Endothelial cell of umbilical vein (primary cell): ENCODE measurements at regions not wholly inside any gene's neighbourhood (a gene's known extent, or its start where the extent isn't known, plus 50 kb on each side); places are given as distances from the start of the nearest gene placed in this dataset.

Experiments
- BruUV-seq: library from RNA; stranded (reverse); fragments of 400-500 nt; replicated peaks from 2 replicates; lab custom pipeline; 2021; lab: Mats Ljungman, UMichigan
- CTCF ChIA-PET: fragments of 300-600, 350-600 bp; sonication (Branson Sonifier 250); formaldehyde crosslinking; loops from one replicate; lab custom pipeline; 2021; ENCODE audit warnings: antibody characterized with exemption, inconsistent platforms; lab: Charles Lee
- POLR2A ChIA-PET: fragments of 300-600, 350-600 bp; sonication (Branson Sonifier 250); formaldehyde crosslinking; loops from one replicate; lab custom pipeline; 2021; ENCODE audit warnings: antibody characterized with exemption, inconsistent platforms; lab: Charles Lee
- DNase-seq: peaks from one replicate; pipeline ENCODE4 v3.0.0-alpha.2; 2011; ENCODE audit warnings: low read depth, low spot score
- FAIRE-seq: peaks from 2 replicates; lab custom pipeline; 2011; peaks lifted over from hg19 to GRCh38; lab: Jason Lieb, UNC
- H2AFZ ChIP-seq: 2 replicates; pipeline ENCODE4 v1.6.0; 2012; ENCODE audit warnings: low read depth, low read length, control low read depth, inconsistent platforms
- H3K27ac ChIP-seq: 2 replicates; pipeline ENCODE4 v1.5.1; 2011; ENCODE audit warnings: low read depth, mild to moderate bottlenecking, control low read depth, low read length, moderate library complexity; ENCODE audit not compliant: insufficient read depth
- H3K27me3 ChIP-seq, 2 experiments: 2 replicates each; pipeline versions ENCODE4 v1.6.0 to v1.6.1; 2011; ENCODE audit warnings: low read length in 2 of 2, mixed read lengths in 1 of 2; ENCODE audit not compliant: control insufficient read depth in 2 of 2, insufficient read depth in 2 of 2
- H3K36me3 ChIP-seq, 2 experiments: 2 replicates in 1 of 2; 3 replicates in 1 of 2; pipeline ENCODE4 v1.5.1; 2011; ENCODE audit warnings: low read length in 2 of 2, mild to moderate bottlenecking in 1 of 2, moderate library complexity in 1 of 2; ENCODE audit not compliant: control insufficient read depth in 2 of 2, insufficient read depth in 2 of 2; ENCODE audit errors: extremely low read depth in 1 of 2
- H3K4me1 ChIP-seq: 3 replicates; pipeline ENCODE4 v1.5.1; 2011; ENCODE audit warnings: mild to moderate bottlenecking, low read length; ENCODE audit not compliant: control insufficient read depth, insufficient read depth; ENCODE audit errors: extremely low read depth
- H3K4me2 ChIP-seq: 2 replicates; pipeline ENCODE4 v1.6.1; 2011; ENCODE audit warnings: low read length, control low read depth, mixed read lengths; ENCODE audit not compliant: insufficient read depth
- H3K4me3 ChIP-seq, 3 experiments: fragments of 200-600 bp in 1 of 3; sonication (generic), shearing (Covaris generic) in 1 of 3; replicated peaks in 1 of 3; 2 replicates each; pipeline ENCODE4 v1.5.1; 2011 to 2016; ENCODE audit warnings: control low read depth in 3 of 3, low read length in 3 of 3, mild to moderate bottlenecking in 2 of 3, inconsistent platforms in 1 of 3, low read depth in 1 of 3, moderate library complexity in 1 of 3; ENCODE audit not compliant: insufficient read depth in 1 of 3
- H3K79me2 ChIP-seq: 2 replicates; pipeline ENCODE4 v1.6.0; 2012; ENCODE audit warnings: low read length, inconsistent platforms; ENCODE audit not compliant: control insufficient read depth, insufficient read depth
- H3K9ac ChIP-seq: replicated peaks from 2 replicates; pipeline ENCODE3; 2011; ENCODE audit warnings: low read length, control low read depth; ENCODE audit not compliant: insufficient read depth; ENCODE audit errors: extremely low read depth
- H3K9me1 ChIP-seq: replicated peaks from 3 replicates; pipeline ENCODE4 v1.6.0; 2011; ENCODE audit warnings: mild to moderate bottlenecking, low read length; ENCODE audit not compliant: control insufficient read depth, insufficient read depth; ENCODE audit errors: extremely low read depth
- H3K9me3 ChIP-seq: replicated peaks from 2 replicates; pipeline ENCODE4 v1.5.1; 2012; ENCODE audit warnings: low read length, inconsistent platforms; ENCODE audit not compliant: control insufficient read depth, insufficient read depth
- H4K20me1 ChIP-seq: replicated peaks from 2 replicates; pipeline ENCODE3; 2011; ENCODE audit warnings: mild to moderate bottlenecking, low read length; ENCODE audit not compliant: control insufficient read depth, insufficient read depth; ENCODE audit errors: extremely low read depth
- EZH2 ChIP-seq: IDR thresholded peaks from 2 replicates; pipeline ENCODE4 v1.6.1; 2012; ENCODE audit warnings: borderline replicate concordance, low read depth, mild to moderate bottlenecking, moderate library complexity, low read length, inconsistent platforms; ENCODE audit not compliant: severe bottlenecking
- FOS ChIP-seq: IDR thresholded peaks from 2 replicates; pipeline ENCODE4 v1.6.1; 2011; ENCODE audit warnings: mild to moderate bottlenecking, low read length, moderate library complexity, borderline replicate concordance; ENCODE audit not compliant: insufficient read depth
- GATA2 ChIP-seq: IDR thresholded peaks from 2 replicates; pipeline ENCODE4 v1.7.0; 2011; ENCODE audit warnings: low read depth, mild to moderate bottlenecking, moderate library complexity, mixed read lengths, low read length; ENCODE audit not compliant: insufficient read length, insufficient read depth
- JUN ChIP-seq: IDR thresholded peaks from 2 replicates; pipeline ENCODE4 v1.6.1; 2011; ENCODE audit warnings: borderline replicate concordance, low read depth; ENCODE audit not compliant: insufficient read length, insufficient read depth
- dilution Hi-C: fragments of 300-500 bp; cut with MboI; formaldehyde crosslinking; loops from one replicate; pipeline ENCODE4 v1.15.0; 2019; ENCODE audit warnings: low sequenced_read_pairs; ENCODE audit not compliant: extremely low pct_ligation_motif_present
- intact Hi-C: fragments of 100-400 bp; cut with micrococcal nuclease; formaldehyde crosslinking; loops from one replicate; pipeline ENCODE4 v1.10.0; 2022

GRCh38 chr12:25682421-25682820 lies 129.3 kb upstream of the LMNTD1 start:
- TF ChIP-seq JUN: peak; percentile 43
- peak; percentile 18 for TF ChIP-seq FOS
- no peak for TF ChIP-seq EZH2
- H3K9me1 ChIP-seq: no peaks in the 10 kb centered on the region
- no TSS peak for BruUV-seq
- no peak overlapping the region for H2AFZ ChIP-seq
- H3K27me3 ChIP-seq: no peaks in the 10 kb centered on the region
- CTCF ChIA-PET: interaction anchor here (1.5 kb wide), 1 partner anchor 15 kb away, joined by 3 read pairs; no protein-coding TSS in a partner anchor
- H3K36me3 ChIP-seq: no peaks in the 10 kb centered on the region
- H3K9ac ChIP-seq: no peak overlapping the region
- DNase-seq (no peak), FAIRE-seq (no peak)
- POLR2A ChIA-PET: no interaction called here
- no peaks in the 10 kb centered on the region for H3K79me2 ChIP-seq
- H3K4me1 ChIP-seq: peaks cover 7% of the 10 kb centered on the region
- H3K4me2 ChIP-seq: peak overlapping the region; percentile 27
- H3K9me3 ChIP-seq: no peaks in the 10 kb centered on the region
- H3K27ac ChIP-seq: no peak overlapping the region
- intact Hi-C loops (no loop called here), dilution Hi-C loops (no loop called here)
- H4K20me1 ChIP-seq: no peaks in the 10 kb centered on the region
- H3K4me3 ChIP-seq: no peak overlapping the region

GRCh38 chr12:25684070-25684469 lies 131.0 kb upstream of the LMNTD1 start:
- CTCF ChIA-PET: no interaction called here

More at GRCh38 chr12:25684070-25684469, 131.0 kb upstream of the LMNTD1 start:
- Histone ChIP-seq H3K4me2 (no peak overlapping the region), H4K20me1 (no peaks in the 10 kb centered on the region), H3K79me2 (no peaks in the 10 kb centered on the region), H3K27me3 (no peaks in the 10 kb centered on the region), H3K4me1 (peaks cover 7% of the 10 kb centered on the region), H3K36me3 (no peaks in the 10 kb centered on the region), H3K9ac (no peak overlapping the region), H3K27ac (no peak overlapping the region), H3K9me3 (no peaks in the 10 kb centered on the region), H3K9me1 (no peaks in the 10 kb centered on the region), H3K4me3 (no peak overlapping the region), H2AFZ (no peak overlapping the region)
- intact Hi-C loops: no loop called here
- FAIRE-seq (no peak), DNase-seq (no peak)
- BruUV-seq: no TSS peak
- POLR2A ChIA-PET: no interaction called here
- dilution Hi-C loops: no loop called here
- TF ChIP-seq GATA2 (no peak), JUN (no peak)
